HG03520 (cell line): ENCODE measurements at regions not wholly inside any gene's neighbourhood (a gene's known extent, or its start where the extent isn't known, plus 50 kb on each side); places are given as distances from the start of the nearest gene placed in this dataset.
"Not testable (repeated sequence)": the region's sequence is repeated elsewhere in the genome, so short reads cannot be mapped to it uniquely, and the experiment has no call there.

Experiments
- ATAC-seq: cut with Tn5 transposase; IDR thresholded peaks from one replicate; pipeline ENCODE4 v1.9.1; 2021; ENCODE audit warnings: mild to moderate bottlenecking, moderate library complexity; ENCODE audit not compliant: unreplicated experiment

- ATAC-seq: no peak
These were observed 313.4 kb downstream of the GJA1 start for GRCh38 chr6:121748850-121749249.

- no peak for ATAC-seq
These were observed 320.0 kb downstream of the GJA1 start for GRCh38 chr6:121755485-121755884.

- no peak for ATAC-seq
These were observed 321.2 kb downstream of the GJA1 start for GRCh38 chr6:121756666-121757065.

- peak; percentile 70 for ATAC-seq
These were observed 323.9 kb downstream of the GJA1 start for GRCh38 chr6:121759370-121759769.

GRCh38 chr6:121760191-121760590, 324.7 kb downstream of the GJA1 start:
- no peak for ATAC-seq

GRCh38 chr6:121760745-121761144, 325.3 kb downstream of the GJA1 start:
- ATAC-seq: no peak

GRCh38 chr6:121764493-121764892, 329.0 kb downstream of the GJA1 start:
- ATAC-seq: peak; percentile 90

- ATAC-seq: no peak
These were observed 329.6 kb downstream of the GJA1 start for GRCh38 chr6:121765060-121765459.

- no peak for ATAC-seq
These were observed 331.8 kb downstream of the GJA1 start for GRCh38 chr6:121767211-121767610.

- ATAC-seq: no peak
These were observed 335.5 kb downstream of the GJA1 start for GRCh38 chr6:121770943-121771342.

GRCh38 chr6:121771937-121772720, 336.7 kb downstream of the GJA1 start:
- peak; percentile 71 for ATAC-seq

- ATAC-seq: no peak
These were observed 340.6 kb downstream of the GJA1 start for GRCh38 chr6:121776054-121776453.

- ATAC-seq: no peak
These were observed 345.2 kb downstream of the GJA1 start for GRCh38 chr6:121780325-121781321.

GRCh38 chr6:121791396-121792315, 356.2 kb downstream of the GJA1 start:
- ATAC-seq: no peak

- no peak for ATAC-seq
These were observed 359.2 kb downstream of the GJA1 start for GRCh38 chr6:121794630-121795029.

- not testable (repeated sequence) for ATAC-seq
These were observed 362.2 kb downstream of the GJA1 start for GRCh38 chr6:121797598-121797997.

GRCh38 chr6:121798126-121798525, 362.7 kb downstream of the GJA1 start:
- not testable (repeated sequence) for ATAC-seq

GRCh38 chr6:121799574-121799973, 364.1 kb downstream of the GJA1 start:
- no peak for ATAC-seq

- ATAC-seq: no peak
These were observed 364.6 kb downstream of the GJA1 start for GRCh38 chr6:121800047-121800446.

GRCh38 chr6:121806116-121806515, 370.7 kb downstream of the GJA1 start:
- no peak for ATAC-seq

- no peak for ATAC-seq
These were observed 373.8 kb downstream of the GJA1 start for GRCh38 chr6:121809211-121809610.
